ENCODE measurements at regions not wholly inside any gene's neighbourhood (a gene's known extent, or its start where the extent isn't known, plus 50 kb on each side); places are given as distances from the start of the nearest gene placed in this dataset.

DNA sequence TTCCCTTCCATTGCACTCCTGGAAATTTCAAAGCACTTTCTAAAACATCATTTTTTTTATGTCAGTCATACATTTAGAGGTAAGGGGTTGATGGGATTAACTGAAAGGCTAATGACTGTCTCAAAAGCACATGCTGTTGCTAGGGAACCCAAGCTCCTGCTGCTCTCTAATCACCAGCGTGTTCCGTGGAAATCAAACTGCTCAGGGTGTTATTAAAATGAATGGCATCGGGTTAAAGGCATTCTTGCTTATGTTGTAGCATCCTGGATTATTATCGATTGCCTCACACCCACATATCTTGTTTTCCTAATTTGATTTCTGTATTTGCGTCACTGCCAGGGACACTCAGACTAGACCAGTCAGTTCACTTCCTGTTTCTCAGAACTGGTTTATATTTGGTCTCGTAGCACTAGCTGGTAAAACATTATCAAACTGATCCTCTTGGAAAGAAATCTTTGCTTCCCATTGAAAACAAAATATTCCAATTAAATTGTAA is 216.5 kb upstream of the MKLN1 start:
- DNase-seq = no peak

DNA sequence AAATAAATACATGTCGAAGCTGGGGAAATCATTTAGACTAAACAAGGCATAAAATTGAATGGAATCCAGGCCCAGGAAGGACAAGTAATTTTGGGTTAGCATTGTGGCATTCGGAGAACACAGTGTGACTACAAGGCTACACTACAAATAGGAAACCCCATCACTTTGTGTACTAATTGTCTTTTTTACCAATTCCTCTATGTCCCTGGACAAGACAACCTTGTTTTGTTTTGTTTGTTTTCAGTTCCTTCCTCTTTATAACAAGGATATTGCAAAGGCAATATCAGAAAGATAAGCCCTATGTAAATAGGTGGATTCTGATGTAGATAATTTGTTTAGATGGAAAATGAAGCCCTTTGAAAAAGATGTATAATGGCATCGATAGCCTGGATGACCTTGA is 215.9 kb upstream of the MKLN1 start:
- no peak for DNase-seq

DNA sequence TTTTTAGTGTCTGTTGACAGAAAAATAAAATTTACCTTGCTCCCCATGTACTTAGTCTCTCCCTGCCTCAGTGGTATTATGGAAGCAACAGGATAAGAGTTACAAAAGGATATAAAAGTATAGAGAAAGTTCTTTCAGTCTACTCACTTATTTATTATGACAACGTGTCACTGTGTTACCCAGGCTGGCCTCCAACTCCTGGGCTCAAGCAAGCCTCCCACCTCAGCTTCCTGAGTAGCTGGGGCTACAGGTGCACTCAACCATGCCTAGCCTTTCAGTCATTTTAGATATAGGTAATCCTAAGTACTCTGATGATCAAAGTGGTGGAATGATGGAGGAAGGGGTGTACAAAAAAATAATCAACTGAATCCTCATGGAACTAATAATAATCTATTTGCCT is 215.2 kb upstream of the MKLN1 start:
- DNase-seq = no peak

DNA sequence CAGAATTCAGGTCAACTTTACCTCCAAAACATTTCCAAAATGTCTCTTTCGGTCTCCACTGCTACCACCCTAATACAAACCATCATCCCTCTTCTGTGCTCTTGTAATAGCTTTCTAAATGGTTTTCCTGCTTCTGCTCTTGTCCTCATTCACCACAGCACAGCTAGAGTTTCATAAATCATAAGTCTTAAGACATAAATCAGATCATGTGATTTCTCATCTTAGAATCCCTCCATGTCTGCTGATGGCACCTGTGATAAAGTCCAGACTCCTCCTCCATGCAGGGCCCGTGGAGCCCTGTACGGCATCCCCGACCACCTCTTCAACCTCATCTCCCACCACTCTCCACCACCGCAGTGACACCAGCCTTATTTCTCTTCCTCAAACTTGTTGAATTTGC is 212.3 kb upstream of the MKLN1 start:
- DNase-seq = no peak

DNA sequence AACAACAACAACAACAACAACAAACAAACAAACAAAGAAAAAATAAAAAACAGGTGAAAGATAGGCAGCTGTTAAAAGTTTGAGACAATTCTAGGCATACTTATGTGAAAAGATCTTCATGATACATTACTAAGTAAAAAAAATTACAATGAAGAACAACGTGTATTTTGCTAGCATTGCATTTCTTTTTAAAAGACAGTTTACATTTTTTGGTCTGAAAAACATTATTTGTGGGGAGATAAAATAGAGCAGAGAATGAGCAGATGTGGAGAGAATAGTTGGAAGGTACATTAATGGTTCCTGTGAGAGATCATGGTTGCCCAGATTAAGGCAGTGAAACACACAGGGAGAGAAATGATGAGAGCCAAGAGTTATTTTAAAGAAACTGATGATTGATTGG is 210.2 kb upstream of the MKLN1 start:
- DNase-seq = no peak

DNA sequence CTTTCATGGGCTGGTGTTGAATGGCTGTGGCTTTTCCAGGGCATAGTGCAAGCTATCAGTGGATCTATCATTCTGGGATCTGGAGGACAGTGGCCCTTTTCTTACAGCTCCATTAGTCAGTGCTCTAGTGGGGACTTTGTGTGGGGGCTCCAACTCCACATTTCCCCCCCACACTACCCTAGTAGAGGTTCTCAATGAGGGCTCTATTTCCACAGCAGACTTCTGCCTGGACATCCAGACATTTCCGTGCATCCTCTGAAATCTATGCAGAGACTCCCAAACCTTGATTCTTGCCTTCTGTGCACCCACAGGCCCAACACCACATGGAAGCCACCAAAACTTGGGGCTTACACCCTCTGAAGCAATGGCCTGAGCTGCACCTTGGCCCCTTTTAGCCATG is 208.3 kb upstream of the MKLN1 start:
- DNase-seq = no peak

DNA sequence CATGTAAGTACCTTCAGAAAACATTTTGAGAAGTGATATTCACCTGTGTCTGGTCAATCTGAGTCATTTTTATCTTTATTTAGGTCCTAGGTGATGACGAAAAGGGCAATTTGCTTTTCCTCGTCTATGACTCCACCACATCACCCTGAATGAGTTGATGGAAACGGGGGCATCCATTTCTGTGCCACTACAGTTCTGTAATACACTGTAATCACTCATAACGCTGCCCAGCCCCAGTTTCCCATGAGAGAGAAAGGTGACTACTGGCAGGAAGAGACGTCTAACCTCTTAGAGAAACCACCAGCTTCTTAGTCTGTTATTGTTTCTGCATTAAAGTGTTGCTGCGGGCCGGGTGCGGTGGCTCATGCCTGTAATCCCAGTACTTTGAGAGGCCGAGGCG is 205.3 kb upstream of the MKLN1 start:
- DNase-seq = no peak

DNA sequence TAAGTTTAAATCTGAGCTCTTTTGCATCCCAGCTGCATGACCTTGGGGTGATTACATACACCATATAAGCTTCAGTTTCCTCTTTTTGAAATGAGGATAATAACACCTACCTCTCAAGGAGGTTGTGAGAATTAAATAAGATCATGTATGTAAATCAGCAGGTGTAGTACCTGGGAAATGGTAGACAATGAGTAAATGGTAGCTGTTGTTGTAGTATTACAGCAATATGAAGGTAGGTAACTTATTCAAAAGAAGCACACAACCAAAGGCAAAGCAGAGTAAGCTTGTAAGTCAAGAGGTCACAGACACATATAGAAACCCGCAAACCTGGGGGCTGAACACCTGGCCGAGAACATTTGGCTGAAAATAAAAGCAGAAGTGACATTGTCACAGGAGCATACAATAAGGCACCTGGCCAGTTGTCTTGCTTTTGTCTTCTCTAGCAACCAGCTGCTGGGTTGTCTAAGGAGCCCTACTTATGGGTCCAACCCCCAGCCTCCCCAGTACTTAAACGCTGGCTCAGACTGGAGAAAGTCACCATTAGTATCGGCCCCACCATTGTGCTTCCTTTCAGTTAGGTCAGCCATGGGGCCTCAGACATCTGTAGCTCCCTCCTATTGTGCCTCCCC is 203.6 kb upstream of the MKLN1 start:
- no peak for DNase-seq

DNA sequence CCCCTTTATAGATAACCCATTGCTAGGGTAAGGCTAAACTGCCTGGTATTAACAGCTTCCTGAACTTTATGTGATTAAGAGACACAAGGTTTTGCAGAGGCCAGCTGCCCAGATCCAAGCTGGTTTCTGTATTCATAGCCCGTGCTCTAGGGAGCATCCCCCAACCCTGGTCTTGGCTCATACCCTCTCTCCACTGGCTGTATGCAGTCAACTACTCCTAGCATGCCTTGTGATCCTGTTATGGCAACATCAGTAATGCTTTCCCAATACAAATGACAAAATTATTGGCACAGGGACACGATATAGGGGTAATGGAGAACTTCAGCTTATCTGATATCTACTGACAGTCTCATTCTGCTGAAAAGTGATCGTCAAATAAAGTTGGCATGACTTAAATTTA is 202.8 kb upstream of the MKLN1 start:
- no peak for DNase-seq

DNA sequence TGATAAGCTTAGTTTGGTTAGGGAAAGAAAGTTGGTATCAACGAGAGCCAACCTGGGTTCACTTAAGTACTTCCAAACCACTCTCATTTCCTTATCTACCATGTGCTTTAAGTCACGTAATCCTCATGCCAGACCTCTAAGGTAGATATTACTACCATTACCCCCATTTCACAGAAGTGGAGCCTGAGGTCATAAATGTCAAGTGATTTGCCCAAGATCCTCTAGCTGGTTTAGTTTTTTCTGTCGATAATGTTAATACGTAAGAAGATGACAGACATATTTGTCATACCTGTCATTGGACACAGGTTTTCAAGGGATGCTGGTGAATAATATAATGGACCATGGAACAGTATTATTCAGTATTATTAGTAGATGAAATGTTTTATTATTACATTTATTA is 197.4 kb upstream of the MKLN1 start:
- no peak for DNase-seq

DNA sequence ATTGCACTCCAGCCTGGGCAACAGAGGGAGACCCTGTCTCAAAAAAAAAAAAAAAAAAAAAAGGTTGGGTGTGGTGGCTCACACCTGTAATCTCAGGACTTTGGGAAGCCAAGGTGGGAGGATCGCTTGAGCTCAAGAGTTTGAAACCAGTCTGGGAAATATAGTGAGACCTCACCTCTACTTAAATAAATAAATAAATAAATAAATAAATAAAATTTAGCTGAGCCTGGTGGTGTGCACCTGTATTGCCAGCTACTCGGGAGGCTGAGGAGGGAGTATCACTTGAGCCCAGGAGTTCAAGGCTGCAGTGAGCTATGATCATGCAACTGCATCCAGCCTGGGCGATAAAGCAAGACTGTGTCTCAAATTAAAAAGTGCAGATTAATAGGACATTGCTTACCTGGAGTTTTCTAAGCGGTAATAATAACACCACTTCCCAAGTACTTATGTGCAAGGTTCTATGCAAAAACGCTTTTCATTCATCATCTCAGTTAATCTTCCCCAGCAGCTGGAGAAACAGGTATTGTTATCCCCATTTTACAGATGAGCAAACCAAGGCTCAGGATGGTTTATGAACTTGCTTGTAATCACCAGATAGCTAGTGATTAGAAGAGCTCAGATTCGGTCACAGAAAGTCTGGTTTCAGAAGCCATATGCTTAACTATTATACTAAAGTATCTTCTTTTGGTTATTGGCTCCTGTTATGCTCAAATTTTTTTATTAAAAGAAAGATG is 196.5 kb upstream of the MKLN1 start:
- DNase-seq = no peak

DNA sequence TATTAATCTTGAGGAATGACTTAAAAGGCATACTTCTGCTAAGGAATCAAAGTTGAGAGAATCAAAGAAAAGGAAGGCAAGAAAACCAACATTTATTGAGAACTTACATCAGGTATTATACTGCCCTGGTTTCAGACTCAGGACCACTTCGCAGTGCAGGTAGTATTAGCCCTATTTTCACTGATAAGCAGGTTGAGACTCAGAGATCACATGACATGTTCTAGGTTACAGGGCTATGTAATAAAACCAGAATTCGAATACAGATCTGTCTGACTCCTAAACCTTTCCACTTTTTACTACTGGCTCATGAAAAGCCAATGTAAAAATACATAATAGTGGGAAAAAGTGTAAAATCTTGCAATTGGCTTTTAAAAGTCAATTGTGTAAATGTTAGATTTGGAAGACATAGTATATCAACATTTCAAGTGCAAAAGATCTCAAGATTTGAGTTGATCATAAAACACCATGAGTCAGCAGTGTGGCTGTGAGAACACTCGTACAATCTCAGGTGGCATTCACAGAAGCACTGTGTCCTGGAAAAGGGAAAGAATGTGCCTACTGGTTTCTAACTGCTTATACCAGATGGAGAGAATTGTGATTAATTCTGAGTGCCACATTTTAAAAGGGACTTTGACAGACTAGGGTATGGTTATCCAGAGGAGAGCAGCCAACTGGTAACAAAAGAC is 195.8 kb upstream of the MKLN1 start:
- DNase-seq = no peak

DNA sequence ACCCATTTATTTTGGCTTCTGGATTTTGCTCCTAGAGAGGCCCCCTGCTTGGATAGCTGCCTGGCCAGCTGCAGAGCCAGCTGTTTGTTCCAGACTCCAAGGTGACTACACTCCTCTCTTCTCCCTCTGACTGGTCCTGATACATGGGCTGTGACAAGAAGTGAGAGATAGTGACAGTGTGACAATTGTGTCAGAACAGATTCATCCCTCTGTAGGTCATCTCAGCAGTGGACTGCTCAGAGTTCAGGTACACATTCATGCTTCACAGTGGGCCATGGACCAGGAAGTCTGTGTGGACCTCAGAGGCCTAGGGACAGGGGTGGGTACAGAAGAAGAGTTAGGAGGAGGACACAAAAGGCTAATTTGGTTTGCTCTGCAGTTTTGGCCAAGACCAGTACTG is 188.2 kb upstream of the MKLN1 start:
- no peak for DNase-seq

DNA sequence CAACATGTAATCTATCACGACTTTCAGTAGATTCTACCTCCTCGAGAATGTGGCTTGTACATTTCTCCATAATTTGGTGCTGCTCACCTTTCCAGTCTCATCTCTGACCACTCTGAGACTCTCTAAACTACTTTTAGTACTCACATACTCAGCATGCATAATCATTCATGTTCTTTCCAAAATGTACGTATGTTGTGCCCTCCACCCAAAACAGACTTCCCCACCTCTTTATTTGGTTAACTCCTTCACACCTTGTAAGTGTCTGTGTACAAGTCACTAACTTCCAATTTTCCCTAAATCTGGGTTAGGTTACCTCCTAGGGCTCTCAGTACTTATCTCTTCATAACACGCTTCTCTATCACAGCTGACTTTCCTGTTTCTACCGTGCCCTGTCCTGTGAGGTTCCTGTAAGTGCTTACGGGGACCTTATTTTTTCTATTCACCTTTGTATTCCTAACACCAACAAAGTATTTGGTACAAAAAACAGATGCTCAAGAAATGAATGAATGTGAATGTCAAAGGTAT is 186.2 kb upstream of the MKLN1 start:
- no peak for DNase-seq

DNA sequence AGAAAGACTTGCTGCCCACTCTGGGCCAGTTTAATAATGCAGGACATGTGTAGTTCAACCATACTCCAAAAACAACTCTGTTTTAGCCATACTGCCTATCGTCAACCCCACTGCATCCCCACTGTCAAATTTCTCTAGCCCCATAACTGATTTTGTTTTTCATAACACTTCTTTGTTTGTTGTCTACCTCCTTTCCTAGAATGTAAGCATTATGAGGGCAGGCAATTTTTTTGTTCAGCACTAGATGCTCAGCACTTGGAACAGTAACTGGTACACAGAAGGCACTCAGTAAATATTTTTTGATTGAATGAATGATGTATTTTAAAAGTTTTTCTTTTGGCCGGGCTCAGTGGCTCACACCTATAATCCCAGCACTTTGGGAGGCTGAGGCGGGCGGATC is 183.8 kb upstream of the MKLN1 start:
- no peak for DNase-seq

DNA sequence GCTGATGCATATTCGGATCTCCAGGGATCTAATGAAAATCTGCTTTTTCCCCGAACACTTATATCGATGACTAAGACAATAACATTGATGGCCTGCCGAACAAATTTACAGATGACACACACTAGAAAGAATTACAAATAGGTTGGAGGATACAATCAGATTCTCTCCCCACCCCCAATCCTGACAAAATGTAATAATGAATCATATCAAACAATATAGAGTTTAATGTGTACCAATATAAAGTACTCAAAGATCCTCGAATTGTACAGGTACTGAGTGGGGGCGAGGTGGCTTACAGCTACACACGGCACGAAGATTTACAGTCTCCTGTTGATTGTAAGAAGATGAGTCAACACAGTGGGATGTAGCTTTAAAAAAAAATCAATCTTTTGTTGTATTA is 182.7 kb upstream of the MKLN1 start:
- DNase-seq = no peak

DNA sequence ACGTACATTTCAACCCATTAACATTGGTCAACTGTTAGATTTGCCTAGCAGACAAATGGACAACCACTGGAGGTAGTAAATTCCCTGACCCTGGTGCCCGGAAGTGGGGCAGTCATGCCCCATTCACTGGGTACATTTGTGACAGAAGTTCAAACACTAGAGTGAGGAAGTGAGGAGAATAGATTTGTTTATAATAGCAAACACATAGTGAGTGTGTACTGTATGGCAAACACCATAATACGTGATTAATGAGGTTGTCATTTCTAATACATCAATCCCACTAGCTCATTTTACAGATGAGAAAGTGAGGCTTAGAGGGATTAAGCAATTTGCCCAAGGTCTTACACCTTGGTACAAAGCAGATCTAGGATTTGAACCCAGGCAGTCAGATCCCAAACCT is 181.9 kb upstream of the MKLN1 start:
- DNase-seq = no peak

DNA sequence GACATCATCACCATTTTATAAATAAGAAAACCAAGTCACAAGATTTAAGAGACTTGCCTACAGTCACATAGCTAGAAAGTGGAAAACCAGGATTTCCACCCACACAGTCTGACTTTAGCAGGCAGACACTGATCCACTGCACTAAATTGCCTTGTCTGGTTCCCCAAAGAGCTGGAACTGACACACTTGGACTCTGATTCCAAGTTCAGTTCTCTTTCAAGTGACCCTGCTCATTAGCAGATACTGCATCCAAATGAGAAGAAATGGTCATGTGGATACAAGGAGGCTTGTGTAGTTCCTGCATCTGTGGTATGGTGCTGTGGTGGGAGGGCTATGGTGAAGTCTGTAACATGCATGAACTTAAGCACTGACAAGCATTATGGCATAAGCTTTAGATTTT is 180.1 kb upstream of the MKLN1 start:
- DNase-seq = no peak

DNA sequence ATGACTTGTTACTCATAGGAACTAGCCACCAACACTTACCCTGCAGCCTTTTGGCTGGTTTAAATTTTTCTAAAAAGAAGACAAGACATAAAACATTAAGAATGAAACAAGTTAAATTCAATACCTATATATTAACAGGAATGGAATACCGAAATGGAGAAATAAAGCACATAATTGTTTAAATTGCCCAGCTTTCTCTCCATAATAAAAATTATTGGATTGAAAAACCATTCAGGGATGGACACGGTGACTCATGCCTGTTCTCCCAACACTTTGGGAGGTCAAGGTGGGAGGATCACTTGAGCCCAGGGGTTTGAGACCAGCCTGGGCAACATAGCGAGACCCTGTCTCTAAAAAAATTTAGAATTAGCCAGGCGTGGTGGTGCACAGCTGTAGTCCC is 179.4 kb upstream of the MKLN1 start:
- no peak for DNase-seq

DNA sequence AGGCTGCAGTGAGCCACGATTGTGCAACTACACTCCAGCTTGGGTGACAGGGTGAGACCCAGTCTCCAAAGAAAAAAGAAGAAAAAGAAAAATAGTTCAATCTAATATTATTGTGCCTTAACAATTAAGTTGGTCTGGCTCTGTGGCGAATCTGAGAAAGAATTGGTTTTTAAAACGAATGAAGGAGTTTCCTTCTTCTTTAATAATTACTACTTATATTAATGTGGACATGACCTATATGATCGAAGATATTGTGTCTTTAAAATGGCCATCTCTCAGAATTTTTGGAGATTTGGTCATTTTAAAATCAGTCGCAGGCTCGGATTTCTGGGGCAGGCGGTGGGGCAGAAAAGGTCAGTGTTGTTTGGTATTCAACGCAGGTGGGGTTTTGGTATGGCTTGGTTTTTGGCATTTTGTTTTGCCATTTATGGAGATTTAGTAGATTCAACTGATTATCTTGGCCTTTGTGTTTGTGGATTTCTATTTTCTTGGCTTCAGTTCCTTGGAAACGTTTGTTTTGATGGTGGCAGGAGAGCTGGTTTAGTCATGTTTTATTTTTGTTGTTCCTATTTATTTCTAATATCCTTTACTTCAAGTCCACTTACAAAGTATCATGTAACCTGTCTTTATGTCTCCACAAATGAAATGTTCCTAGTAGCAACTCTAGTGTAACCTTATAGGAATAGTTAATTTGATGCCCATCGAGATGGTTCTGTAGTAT is 178.8 kb upstream of the MKLN1 start:
- no peak for DNase-seq

DNA sequence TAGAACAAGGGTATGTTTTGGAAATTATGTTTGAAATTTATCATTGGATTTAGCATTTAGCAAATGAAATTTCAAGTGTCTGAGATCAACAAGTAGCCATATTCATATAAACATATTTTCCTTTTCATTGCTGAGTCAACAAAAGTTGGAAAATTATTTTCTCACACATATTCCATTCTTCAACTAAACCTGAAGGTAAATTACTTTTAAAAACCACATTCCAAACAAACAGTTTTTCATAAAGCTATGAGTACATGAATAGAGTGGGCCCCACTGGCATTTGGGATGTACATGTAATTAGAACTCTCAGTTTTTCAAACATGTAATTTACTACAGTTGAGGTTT is 178.3 kb upstream of the MKLN1 start:
- DNase-seq = no peak

DNA sequence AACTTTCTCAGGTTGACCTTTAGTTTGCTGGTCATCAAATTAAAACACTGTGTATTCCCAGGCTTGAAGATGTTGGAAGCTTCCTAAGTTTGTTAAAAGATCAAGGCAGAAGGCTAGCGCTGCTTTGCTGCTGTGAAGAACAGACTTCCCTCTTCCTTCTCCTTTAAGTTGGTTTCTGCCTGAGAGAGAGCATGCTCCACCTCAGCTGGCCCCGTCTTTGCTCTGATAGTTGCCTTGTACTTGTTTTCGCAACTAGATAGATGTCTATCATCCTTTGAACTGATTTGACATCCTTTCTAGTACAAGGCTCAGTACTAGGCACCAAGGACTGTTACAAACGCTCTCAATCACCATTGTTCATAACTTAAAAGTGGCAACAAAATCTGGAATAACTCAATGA is 177.8 kb upstream of the MKLN1 start:
- DNase-seq = no peak

DNA sequence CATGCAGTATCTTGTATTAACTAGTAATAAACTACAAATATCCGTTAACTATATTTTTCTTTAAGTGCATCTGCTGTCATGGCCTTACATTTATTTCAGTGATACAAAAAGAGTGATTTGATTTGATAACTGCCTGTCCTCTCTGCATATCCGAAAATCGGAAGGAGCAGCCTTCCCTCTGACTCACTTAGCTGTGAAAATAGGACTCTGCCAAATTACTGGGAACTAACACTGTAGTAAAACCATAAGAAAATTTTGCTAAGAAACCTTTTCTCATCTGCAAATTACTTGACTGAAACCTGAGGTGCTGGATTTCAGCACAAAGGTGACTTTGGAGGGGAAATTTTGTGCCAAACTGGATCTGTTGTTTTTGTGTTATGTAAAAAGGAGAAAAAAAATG is 176.6 kb upstream of the MKLN1 start:
- no peak for DNase-seq

DNA sequence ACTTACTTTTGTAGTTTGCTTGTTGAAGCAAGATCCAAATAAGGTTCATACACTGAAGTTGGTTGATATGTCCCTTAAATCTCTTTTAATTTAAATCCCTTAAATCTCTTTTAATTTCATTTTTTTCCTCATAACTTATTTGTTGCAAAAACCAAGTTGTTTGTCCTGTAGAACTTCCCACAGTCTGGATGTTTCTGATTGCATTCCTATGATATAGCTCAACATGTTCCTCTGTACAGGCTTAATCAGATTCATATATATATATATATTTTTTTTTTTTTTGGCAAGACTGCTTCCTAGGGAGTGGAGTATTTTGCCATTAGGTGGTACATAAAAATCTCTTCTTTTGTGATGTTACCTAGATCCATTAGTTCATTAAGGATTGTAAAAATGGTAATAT is 174.9 kb upstream of the MKLN1 start:
- no peak for DNase-seq

Data from NCI-H446 treated with DMSO at 0.1 percent for 48 hours (cell line).